HepG2 (cell line): ENCODE measurements at regions not wholly inside any gene's neighbourhood (a gene's known extent, or its start where the extent isn't known, plus 50 kb on each side); places are given as distances from the start of the nearest gene placed in this dataset.

Source experiments
- ATAC-seq: fragments of 200-7000 bp; cut with Tn5 transposase; 3 replicates; pipeline ENCODE4 v1.9.1; 2020; ENCODE audit warnings: mild to moderate bottlenecking, moderate library complexity
- BruUV-seq: library from RNA; stranded (reverse); fragments of 400-500 nt; replicated peaks from 2 replicates; lab custom pipeline; 2021; lab: Mats Ljungman, UMichigan
- CTCF ChIA-PET: fragments of 300-600 bp; formaldehyde crosslinking; extraction: SDS; loops from one replicate; lab custom pipeline; 2021; ENCODE audit warnings: low total read pairs, inconsistent platforms, low intra/inter-chr PET ratio; lab: Yijun Ruan, JAX
- POLR2A ChIA-PET: fragments of 350-600 bp; sonication (Branson Sonifier 250); formaldehyde crosslinking; loops from one replicate; lab custom pipeline; 2020; ENCODE audit warnings: antibody characterized with exemption, inconsistent platforms; lab: Yijun Ruan, JAX
- DNase-seq: peaks from one replicate; pipeline ENCODE4 v3.0.0-alpha.2; 2015; ENCODE audit warnings: low spot score
- FAIRE-seq: peaks from 3 replicates; lab custom pipeline; 2011; peaks lifted over from hg19 to GRCh38; lab: Jason Lieb, UNC
- H2AFZ ChIP-seq: one replicate; pipeline ENCODE4 v1.6.1; 2011; ENCODE audit warnings: low read length, inconsistent platforms
- H3K27ac ChIP-seq: fragments of 300-600 bp; 3 replicates; pipeline ENCODE4 v1.8.0; 2011; ENCODE audit warnings: mixed run types, mild to moderate bottlenecking, mixed read lengths, low read length, inconsistent platforms; ENCODE audit not compliant: insufficient read depth; ENCODE audit errors: extremely low read length
- H3K27me3 ChIP-seq, 2 experiments: fragments of 200-600 bp in 1 of 2; 2 replicates in 1 of 2; 3 replicates in 1 of 2; pipeline versions ENCODE4 v1.6.0 to v1.8.0; 2011; ENCODE audit warnings: low read length in 2 of 2, mild to moderate bottlenecking in 2 of 2, moderate library complexity in 2 of 2, inconsistent platforms in 1 of 2; ENCODE audit not compliant: insufficient read depth in 2 of 2, control insufficient read depth in 1 of 2
- H3K36me3 ChIP-seq, 2 experiments: fragments of 200-600 bp in 1 of 2; replicated peaks in 1 of 2; 2 replicates in 1 of 2; 3 replicates in 1 of 2; pipeline versions ENCODE4 v1.5.1 to v1.8.0; 2011; ENCODE audit warnings: low read length in 2 of 2, inconsistent platforms in 1 of 2; ENCODE audit not compliant: insufficient read depth in 2 of 2, control insufficient read depth in 1 of 2
- H3K4me1 ChIP-seq: 2 replicates; pipeline ENCODE4 v1.5.1; 2012; ENCODE audit warnings: low read length, inconsistent platforms; ENCODE audit not compliant: insufficient read depth
- H3K4me2 ChIP-seq: 2 replicates; pipeline ENCODE4 v1.6.0; 2011; ENCODE audit warnings: low read depth, low read length, inconsistent platforms
- H3K4me3 ChIP-seq, 3 experiments: fragments of 200-600 bp in 1 of 3; sonication (generic), shearing (Covaris generic) in 1 of 3; replicated peaks in 1 of 3; 2 replicates each; pipeline ENCODE4 v1.5.1; 2011 to 2016; ENCODE audit warnings: low read length in 3 of 3, inconsistent platforms in 2 of 3, low read depth in 2 of 3, mild to moderate bottlenecking in 2 of 3, control low read depth in 1 of 3, mixed read lengths in 1 of 3; ENCODE audit not compliant: insufficient read depth in 1 of 3
- H3K79me2 ChIP-seq: one replicate; pipeline ENCODE4 v1.6.1; 2011; ENCODE audit warnings: low read length, inconsistent platforms; ENCODE audit not compliant: insufficient read depth
- H3K9ac ChIP-seq: 2 replicates; pipeline ENCODE4 v1.6.0; 2011; ENCODE audit warnings: mild to moderate bottlenecking, low read depth, low read length, inconsistent platforms; ENCODE audit not compliant: insufficient read depth
- H3K9me3 ChIP-seq: 2 replicates; pipeline ENCODE4 v1.5.1; 2012; ENCODE audit warnings: mild to moderate bottlenecking, low read length
- H4K20me1 ChIP-seq: 2 replicates; pipeline ENCODE4 v1.6.0; 2011; ENCODE audit warnings: inconsistent platforms, mild to moderate bottlenecking, low read length, moderate library complexity; ENCODE audit not compliant: insufficient read depth
- BRCA1 ChIP-seq: sonication (generic); formaldehyde crosslinking; IDR thresholded peaks from 2 replicates; pipeline ENCODE4 v1.4.0; 2020; ENCODE audit warnings: missing genetic modification reagents
- CCDC6 ChIP-seq: sonication (generic); formaldehyde crosslinking; IDR thresholded peaks from 2 replicates; pipeline ENCODE4 v1.8.1; 2022; ENCODE audit warnings: mild to moderate bottlenecking, missing genetic modification reagents, moderate library complexity
- CREM ChIP-seq, 2 experiments: sonication (generic) in 1 of 2; formaldehyde crosslinking in 1 of 2; IDR thresholded peaks; 2 replicates each; pipeline versions ENCODE4 v1.4.0 to v1.6.1; 2016 to 2020; ENCODE audit warnings: antibody characterized with exemption in 1 of 2, mild to moderate bottlenecking in 1 of 2, missing genetic modification reagents in 1 of 2
- FIP1L1 ChIP-seq: fragments of 200-400 bp; formaldehyde crosslinking; IDR thresholded peaks from 2 replicates; pipeline ENCODE4 v1.6.1; 2018; ENCODE audit warnings: low read depth, mild to moderate bottlenecking, low read length, moderate library complexity, borderline replicate concordance; ENCODE audit not compliant: insufficient read depth
- MEF2D ChIP-seq: sonication (generic); formaldehyde crosslinking; IDR thresholded peaks from 2 replicates; pipeline ENCODE4 v1.5.1; 2020; ENCODE audit warnings: mild to moderate bottlenecking, missing genetic modification reagents
- NBN ChIP-seq: fragments of 450-650 bp; conservative IDR thresholded peaks from 2 replicates; pipeline ENCODE4 v1.6.1; 2017
- SMAD9 ChIP-seq: sonication (generic); formaldehyde crosslinking; IDR thresholded peaks from 2 replicates; pipeline ENCODE4 v1.5.1; 2020; ENCODE audit warnings: mild to moderate bottlenecking, missing genetic modification reagents
- SRY ChIP-seq: sonication (generic); formaldehyde crosslinking; IDR thresholded peaks from 2 replicates; pipeline ENCODE4 v1.8.0; 2022; ENCODE audit warnings: mild to moderate bottlenecking, missing genetic modification reagents
- ZNF3 ChIP-seq: IDR thresholded peaks from 2 replicates; pipeline ENCODE4 v1.7.0; 2017; ENCODE audit warnings: inconsistent platforms
- ZNF337 ChIP-seq: sonication (generic); formaldehyde crosslinking; IDR thresholded peaks from 2 replicates; pipeline ENCODE4 v1.5.1; 2020; ENCODE audit warnings: missing genetic modification reagents, low read depth, mild to moderate bottlenecking, borderline replicate concordance
- ZNF451 ChIP-seq: sonication (generic); formaldehyde crosslinking; IDR thresholded peaks from 2 replicates; pipeline ENCODE4 v1.5.0; 2020; ENCODE audit warnings: mild to moderate bottlenecking, missing genetic modification reagents
- ZNF510 ChIP-seq: sonication (generic); formaldehyde crosslinking; IDR thresholded peaks from 2 replicates; pipeline ENCODE4 v1.4.0; 2020; ENCODE audit warnings: low read depth, mild to moderate bottlenecking, missing genetic modification reagents
- ZNF629 ChIP-seq: sonication (generic); formaldehyde crosslinking; conservative IDR thresholded peaks from 2 replicates; pipeline ENCODE4 v1.5.0; 2020; ENCODE audit warnings: missing genetic modification reagents
- ZNF678 ChIP-seq: sonication (generic); formaldehyde crosslinking; IDR thresholded peaks from 2 replicates; pipeline ENCODE4 v1.4.0; 2020; ENCODE audit warnings: mild to moderate bottlenecking, missing genetic modification reagents
- ZNF879 ChIP-seq: sonication (generic); formaldehyde crosslinking; IDR thresholded peaks from 2 replicates; pipeline ENCODE4 v1.8.1; 2023; ENCODE audit warnings: missing genetic modification reagents
- ZSCAN21 ChIP-seq: sonication (generic); formaldehyde crosslinking; IDR thresholded peaks from 2 replicates; pipeline ENCODE4 v1.8.0; 2022; ENCODE audit warnings: mild to moderate bottlenecking, missing genetic modification reagents, moderate library complexity, borderline replicate concordance
- WGBS: methylation state at CpG from one replicate; pipeline ENCODE4 v1.1.6; 2017; ENCODE audit warnings: low lambda C conversion rate; 5-methylcytosine and 5-hydroxymethylcytosine counted together
- in situ Hi-C: cut with HindIII; loops from 2 replicates; pipeline ENCODE4 v1.10.0; 2017; ENCODE audit warnings: low pct_unique_long_range_greater_than_20kb; ENCODE audit not compliant: extremely low pct_ligation_motif_present
- intact Hi-C: fragments of 100-400 bp; cut with micrococcal nuclease; formaldehyde crosslinking; loops from one replicate; pipeline ENCODE4 v1.10.0; 2022; ENCODE audit not compliant: unreplicated experiment
- TF ChIP-seq, protein P1 (sequence below): IDR thresholded peaks from 2 replicates; pipeline ENCODE4 v1.6.1; 2012; ENCODE audit warnings: low read length, improper control_type of control experiment
- TF ChIP-seq, protein P2 (sequence below): sonication (generic); formaldehyde crosslinking; conservative IDR thresholded peaks from 2 replicates; pipeline ENCODE4 v1.4.0; 2020; ENCODE audit warnings: missing genetic modification reagents

- TF ChIP-seq ZNF337 (CRISPR knock-in tag) (no peak), ZNF451 (CRISPR knock-in tag) (no peak), ZNF629 (CRISPR knock-in tag) (no peak), SRY (CRISPR knock-in tag) (no peak), ZNF678 (CRISPR knock-in tag) (no peak), ZSCAN21 (CRISPR knock-in tag) (no peak), CCDC6 (CRISPR knock-in tag) (no peak), NBN (no peak), ZNF510 (CRISPR knock-in tag) (no peak), CREM (IDR thresholded peaks at IDR 0.05) (no peak), CREM (CRISPR knock-in tag; IDR thresholded peaks at IDR 0.05) (no peak), SMAD9 (no peak), BRCA1 (CRISPR knock-in tag) (no peak), FIP1L1 (no peak), ZNF879 (CRISPR knock-in tag) (no peak), ZNF3 (no peak), MEF2D (CRISPR knock-in tag) (no peak)
- TF ChIP-seq, protein P1, sequence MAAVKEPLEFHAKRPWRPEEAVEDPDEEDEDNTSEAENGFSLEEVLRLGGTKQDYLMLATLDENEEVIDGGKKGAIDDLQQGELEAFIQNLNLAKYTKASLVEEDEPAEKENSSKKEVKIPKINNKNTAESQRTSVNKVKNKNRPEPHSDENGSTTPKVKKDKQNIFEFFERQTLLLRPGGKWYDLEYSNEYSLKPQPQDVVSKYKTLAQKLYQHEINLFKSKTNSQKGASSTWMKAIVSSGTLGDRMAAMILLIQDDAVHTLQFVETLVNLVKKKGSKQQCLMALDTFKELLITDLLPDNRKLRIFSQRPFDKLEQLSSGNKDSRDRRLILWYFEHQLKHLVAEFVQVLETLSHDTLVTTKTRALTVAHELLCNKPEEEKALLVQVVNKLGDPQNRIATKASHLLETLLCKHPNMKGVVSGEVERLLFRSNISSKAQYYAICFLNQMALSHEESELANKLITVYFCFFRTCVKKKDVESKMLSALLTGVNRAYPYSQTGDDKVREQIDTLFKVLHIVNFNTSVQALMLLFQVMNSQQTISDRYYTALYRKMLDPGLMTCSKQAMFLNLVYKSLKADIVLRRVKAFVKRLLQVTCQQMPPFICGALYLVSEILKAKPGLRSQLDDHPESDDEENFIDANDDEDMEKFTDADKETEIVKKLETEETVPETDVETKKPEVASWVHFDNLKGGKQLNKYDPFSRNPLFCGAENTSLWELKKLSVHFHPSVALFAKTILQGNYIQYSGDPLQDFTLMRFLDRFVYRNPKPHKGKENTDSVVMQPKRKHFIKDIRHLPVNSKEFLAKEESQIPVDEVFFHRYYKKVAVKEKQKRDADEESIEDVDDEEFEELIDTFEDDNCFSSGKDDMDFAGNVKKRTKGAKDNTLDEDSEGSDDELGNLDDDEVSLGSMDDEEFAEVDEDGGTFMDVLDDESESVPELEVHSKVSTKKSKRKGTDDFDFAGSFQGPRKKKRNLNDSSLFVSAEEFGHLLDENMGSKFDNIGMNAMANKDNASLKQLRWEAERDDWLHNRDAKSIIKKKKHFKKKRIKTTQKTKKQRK: no peak
- TF ChIP-seq, protein P2, sequence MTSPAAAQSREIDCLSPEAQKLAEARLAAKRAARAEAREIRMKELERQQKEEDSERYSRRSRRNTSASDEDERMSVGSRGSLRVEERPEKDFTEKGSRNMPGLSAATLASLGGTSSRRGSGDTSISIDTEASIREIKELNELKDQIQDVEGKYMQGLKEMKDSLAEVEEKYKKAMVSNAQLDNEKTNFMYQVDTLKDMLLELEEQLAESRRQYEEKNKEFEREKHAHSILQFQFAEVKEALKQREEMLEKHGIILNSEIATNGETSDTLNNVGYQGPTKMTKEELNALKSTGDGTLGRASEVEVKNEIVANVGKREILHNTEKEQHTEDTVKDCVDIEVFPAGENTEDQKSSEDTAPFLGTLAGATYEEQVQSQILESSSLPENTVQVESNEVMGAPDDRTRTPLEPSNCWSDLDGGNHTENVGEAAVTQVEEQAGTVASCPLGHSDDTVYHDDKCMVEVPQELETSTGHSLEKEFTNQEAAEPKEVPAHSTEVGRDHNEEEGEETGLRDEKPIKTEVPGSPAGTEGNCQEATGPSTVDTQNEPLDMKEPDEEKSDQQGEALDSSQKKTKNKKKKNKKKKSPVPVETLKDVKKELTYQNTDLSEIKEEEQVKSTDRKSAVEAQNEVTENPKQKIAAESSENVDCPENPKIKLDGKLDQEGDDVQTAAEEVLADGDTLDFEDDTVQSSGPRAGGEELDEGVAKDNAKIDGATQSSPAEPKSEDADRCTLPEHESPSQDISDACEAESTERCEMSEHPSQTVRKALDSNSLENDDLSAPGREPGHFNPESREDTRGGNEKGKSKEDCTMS (CRISPR knock-in tag): no peak
- H2AFZ ChIP-seq: no peak overlapping the region
- H3K9me3 ChIP-seq: no peaks in the 10 kb centered on the region
- no peaks in the 10 kb centered on the region for H3K36me3 ChIP-seq
- whole genome bisulfite sequencing: 39% methylated on average over 5 of the region's 5 CpGs
- no peak overlapping the region for H3K27ac ChIP-seq
- H3K9ac ChIP-seq: no peak overlapping the region
- BruUV-seq: no TSS peak
- CTCF ChIA-PET: no interaction called here
- H3K4me3 ChIP-seq: no peak overlapping the region
- no peaks in the 10 kb centered on the region for H4K20me1 ChIP-seq
- POLR2A ChIA-PET: no interaction called here
- FAIRE-seq (no peak), DNase-seq (no peak), ATAC-seq (no peak)
- H3K27me3 ChIP-seq: no peaks in the 10 kb centered on the region
- in situ Hi-C loops (no loop called here), intact Hi-C loops (loop anchor here (2.0 kb wide), 1 partner anchor 155 kb away; no protein-coding TSS in a partner anchor)
- H3K4me1 ChIP-seq: no peaks in the 10 kb centered on the region
- H3K4me2 ChIP-seq: no peak overlapping the region
- H3K79me2 ChIP-seq: no peaks in the 10 kb centered on the region
These were observed 347.6 kb upstream of the FAM241A start for GRCh38 chr4:111797455-111798163.
